ENCODE measurements at regions not wholly inside any gene's neighbourhood (a gene's known extent, or its start where the extent isn't known, plus 50 kb on each side); places are given as distances from the start of the nearest gene placed in this dataset.

GRCh38 chr1:67515324-67516080 lies 85.3 kb upstream of the SERBP1 start:
- H3K9me3 ChIP-seq (ENCODE audit: low read length), result no peaks in the 10 kb centered on the region
- H3K36me3 ChIP-seq (ENCODE audit: insufficient read depth, low read length), result no peaks in the 10 kb centered on the region
- H3K4me3 ChIP-seq (ENCODE audit: low read length), result no peak overlapping the region
- H4K20me1 ChIP-seq (ENCODE audit: insufficient read depth), result no peaks in the 10 kb centered on the region
- H3K9me2 ChIP-seq (ENCODE audit: insufficient read depth, low read length), result no peaks in the 10 kb centered on the region
- TF ChIP-seq EP300 (conservative IDR thresholded peaks at IDR 0.05; ENCODE audit: poor library complexity, severe bottlenecking), result no peak
- TF ChIP-seq REST (IDR thresholded peaks at IDR 0.05; ENCODE audit: borderline replicate concordance), result no peak
- TF ChIP-seq MXI1 (conservative IDR thresholded peaks at IDR 0.05; ENCODE audit: poor library complexity, severe bottlenecking), result no peak
- TF ChIP-seq SMC3 (conservative IDR thresholded peaks at IDR 0.05; ENCODE audit: poor library complexity), result no peak
- no peak for TF ChIP-seq TAF1 (IDR thresholded peaks at IDR 0.05; ENCODE audit: low read depth)
- no peak for TF ChIP-seq CTCF (IDR thresholded peaks at IDR 0.05; ENCODE audit: poor library complexity, severe bottlenecking)
- TF ChIP-seq RAD21 (conservative IDR thresholded peaks at IDR 0.05), result no peak
- TF ChIP-seq POLR2AphosphoS5 (IDR thresholded peaks at IDR 0.05), result no peak
- no peak for TF ChIP-seq EZH2 (IDR thresholded peaks at IDR 0.05; ENCODE audit: borderline replicate concordance, insufficient read depth, low read length, poor library complexity, severe bottlenecking)
- H3K4me2 ChIP-seq (ENCODE audit: low read length), result no peak overlapping the region
- H2AFZ ChIP-seq (ENCODE audit: low read depth, low read length), result no peak overlapping the region
- H3K27ac ChIP-seq (ENCODE audit: low read length), result no peak overlapping the region
- H3K79me2 ChIP-seq (replicated peaks; ENCODE audit: insufficient read depth, low read length), result no peaks in the 10 kb centered on the region
- H3K27me3 ChIP-seq (ENCODE audit: insufficient read depth, low read depth, low read length), result no peaks in the 10 kb centered on the region
- no peaks in the 10 kb centered on the region for H3F3A ChIP-seq (ENCODE audit: insufficient read depth, low read length, poor library complexity, severe bottlenecking)
- H3K9ac ChIP-seq (ENCODE audit: low read length), result no peak overlapping the region

GRCh38 chr1:67517046-67517445 lies 86.8 kb upstream of the SERBP1 start:
- Histone ChIP-seq H3K4me3 (ENCODE audit: low read length) (no peak overlapping the region), H3K9ac (ENCODE audit: low read length) (no peak overlapping the region), H3K79me2 (replicated peaks; ENCODE audit: insufficient read depth, low read length) (no peaks in the 10 kb centered on the region), H3K9me3 (ENCODE audit: low read length) (no peaks in the 10 kb centered on the region), H2AFZ (ENCODE audit: low read depth, low read length) (no peak overlapping the region), H3K4me2 (ENCODE audit: low read length) (no peak overlapping the region), H4K20me1 (ENCODE audit: insufficient read depth) (no peaks in the 10 kb centered on the region), H3K9me2 (ENCODE audit: insufficient read depth, low read length) (no peaks in the 10 kb centered on the region), H3K27me3 (ENCODE audit: insufficient read depth, low read depth, low read length) (no peaks in the 10 kb centered on the region), H3F3A (ENCODE audit: insufficient read depth, low read length, poor library complexity, severe bottlenecking) (no peaks in the 10 kb centered on the region), H3K27ac (ENCODE audit: low read length) (no peak overlapping the region), H3K36me3 (ENCODE audit: insufficient read depth, low read length) (no peaks in the 10 kb centered on the region)
- no peak for TF ChIP-seq EZH2 (IDR thresholded peaks at IDR 0.05; ENCODE audit: borderline replicate concordance, insufficient read depth, low read length, poor library complexity, severe bottlenecking)
- no peak for TF ChIP-seq CTCF (IDR thresholded peaks at IDR 0.05; ENCODE audit: poor library complexity, severe bottlenecking)
- TF ChIP-seq REST (IDR thresholded peaks at IDR 0.05; ENCODE audit: borderline replicate concordance), result no peak
- TF ChIP-seq RAD21 (conservative IDR thresholded peaks at IDR 0.05), result no peak
- no peak for TF ChIP-seq EP300 (conservative IDR thresholded peaks at IDR 0.05; ENCODE audit: poor library complexity, severe bottlenecking)
- TF ChIP-seq POLR2AphosphoS5 (IDR thresholded peaks at IDR 0.05), result no peak
- no peak for TF ChIP-seq SMC3 (conservative IDR thresholded peaks at IDR 0.05; ENCODE audit: poor library complexity)

Measured in neural cell (in vitro differentiated cells).